ENCODE measurements at regions not wholly inside any gene's neighbourhood (a gene's known extent, or its start where the extent isn't known, plus 50 kb on each side); places are given as distances from the start of the nearest gene placed in this dataset.

- TF ChIP-seq ZFP30 (CRISPR knock-in tag; IDR thresholded peaks at IDR 0.05) (no peak), ZFP3 (CRISPR knock-in tag; IDR thresholded peaks at IDR 0.05) (no peak)
Observed at GRCh38 chr5:152488869-152489268, 83.8 kb upstream of the NMUR2 start.
